Liver (tissue), 8 donors: ENCODE measurements at regions not wholly inside any gene's neighbourhood (a gene's known extent, or its start where the extent isn't known, plus 50 kb on each side); places are given as distances from the start of the nearest gene placed in this dataset.

Experiments
- DNase-seq: peaks from one replicate; pipeline ENCODE4 v3.0.0-alpha.2; 2017; ENCODE audit warnings: low spot score
- H3K27ac ChIP-seq, 2 donors: one replicate each; pipeline ENCODE4 v1.7.0; 2013; ENCODE audit warnings: inconsistent platforms in 2 of 2, low read length in 2 of 2, control low read depth in 1 of 2, low read depth in 1 of 2, mild to moderate bottlenecking in 1 of 2
- H3K27me3 ChIP-seq, 4 donors: one replicate each; pipeline versions ENCODE4 v1.6.1 to v1.7.0; 2013; ENCODE audit warnings: low read length in 3 of 4, inconsistent platforms in 1 of 4, mild to moderate bottlenecking in 1 of 4, moderate library complexity in 1 of 4; ENCODE audit not compliant: control insufficient read depth in 4 of 4, insufficient read depth in 4 of 4
- H3K36me3 ChIP-seq, 4 donors: one replicate each; pipeline versions ENCODE4 v1.6.1 to v1.7.0; 2013; ENCODE audit warnings: low read length in 3 of 4, mild to moderate bottlenecking in 3 of 4, low read depth in 1 of 4, moderate library complexity in 1 of 4; ENCODE audit not compliant: control insufficient read depth in 4 of 4, insufficient read depth in 3 of 4
- H3K4me1 ChIP-seq, 4 donors: one replicate each; pipeline versions ENCODE4 v1.6.1 to v1.7.0; 2013; ENCODE audit warnings: low read length in 3 of 4, mild to moderate bottlenecking in 3 of 4, moderate library complexity in 1 of 4; ENCODE audit not compliant: control insufficient read depth in 4 of 4, insufficient read depth in 4 of 4
- H3K4me3 ChIP-seq, 3 donors: one replicate each; pipeline versions ENCODE4 v1.6.1 to v1.7.0; 2013; ENCODE audit warnings: low read length in 3 of 3, control low read depth in 1 of 3, low read depth in 1 of 3, mild to moderate bottlenecking in 1 of 3
- H3K9ac ChIP-seq, 2 donors: one replicate each; pipeline ENCODE4 v1.7.0; 2013; ENCODE audit warnings: low read length in 2 of 2, mild to moderate bottlenecking in 2 of 2, moderate library complexity in 2 of 2, control low read depth in 1 of 2, low read depth in 1 of 2
- H3K9me3 ChIP-seq, 4 donors: one replicate each; pipeline versions ENCODE4 v1.6.1 to v1.7.0; 2013; ENCODE audit warnings: low read length in 3 of 4; ENCODE audit not compliant: control insufficient read depth in 4 of 4
- EGR1 ChIP-seq, 2 donors: IDR thresholded peaks; 2 replicates each; pipeline ENCODE4 v1.6.1; 2016 to 2018; ENCODE audit warnings: antibody characterized with exemption in 2 of 2, low read depth in 2 of 2
- FOXA1 ChIP-seq: IDR thresholded peaks from 2 replicates; pipeline ENCODE4 v1.6.1; 2016; ENCODE audit warnings: antibody characterized with exemption
- FOXA2 ChIP-seq: IDR thresholded peaks from 2 replicates; pipeline ENCODE4 v1.6.1; 2016; ENCODE audit warnings: antibody characterized with exemption
- GABPA ChIP-seq, 2 donors: IDR thresholded peaks in 1 of 2; conservative IDR thresholded peaks in 1 of 2; 2 replicates each; pipeline ENCODE4 v1.6.1; 2016; ENCODE audit warnings: antibody characterized with exemption in 2 of 2, mild to moderate bottlenecking in 1 of 2, moderate library complexity in 1 of 2
- HNF4A ChIP-seq, 2 donors: conservative IDR thresholded peaks; 2 replicates each; pipeline ENCODE4 v1.6.1; 2016; ENCODE audit warnings: antibody characterized with exemption in 2 of 2, mild to moderate bottlenecking in 2 of 2
- HNF4G ChIP-seq: IDR thresholded peaks from 2 replicates; pipeline ENCODE4 v1.6.1; 2016; ENCODE audit warnings: antibody characterized with exemption
- JUND ChIP-seq, 2 donors: IDR thresholded peaks; 2 replicates each; pipeline ENCODE4 v1.6.1; 2016; ENCODE audit warnings: antibody characterized with exemption in 2 of 2
- MAX ChIP-seq: IDR thresholded peaks from 2 replicates; pipeline ENCODE4 v1.6.1; 2016; ENCODE audit warnings: antibody characterized with exemption
- NR2F2 ChIP-seq: IDR thresholded peaks from 2 replicates; pipeline ENCODE4 v1.6.1; 2016; ENCODE audit warnings: antibody characterized with exemption
- RAD21 ChIP-seq, 2 donors: IDR thresholded peaks; 2 replicates each; pipeline ENCODE4 v1.6.1; 2016; ENCODE audit warnings: antibody characterized with exemption in 2 of 2, mild to moderate bottlenecking in 2 of 2
- REST ChIP-seq: IDR thresholded peaks from 2 replicates; pipeline ENCODE4 v1.6.1; 2016; ENCODE audit warnings: antibody characterized with exemption, mild to moderate bottlenecking
- RXRA ChIP-seq, 2 donors: IDR thresholded peaks; 2 replicates each; pipeline ENCODE4 v1.6.1; 2017 to 2018; ENCODE audit warnings: antibody characterized with exemption in 2 of 2, mild to moderate bottlenecking in 1 of 2
- SP1 ChIP-seq: IDR thresholded peaks from 2 replicates; pipeline ENCODE4 v1.6.1; 2018; ENCODE audit warnings: antibody characterized with exemption, mild to moderate bottlenecking
- TAF1 ChIP-seq: conservative IDR thresholded peaks from 2 replicates; pipeline ENCODE4 v1.6.1; 2016; ENCODE audit warnings: antibody characterized with exemption, mild to moderate bottlenecking
- YY1 ChIP-seq: IDR thresholded peaks from 2 replicates; pipeline ENCODE4 v1.6.1; 2016; ENCODE audit warnings: antibody characterized with exemption, mild to moderate bottlenecking
- WGBS: extraction: QIAGEN DNeasy Blood & Tissue Kit; methylation state at CpG from one replicate; pipeline ENCODE4 v1.1.7; 2013; 5-methylcytosine and 5-hydroxymethylcytosine counted together
- TF ChIP-seq, protein P1 (sequence below): fragments of 150-350 bp; IDR thresholded peaks from 2 replicates; pipeline ENCODE4 v1.5.1; 2017; ENCODE audit warnings: improper control_type of control experiment, low read depth, low read length; ENCODE audit not compliant: missing input control
- TF ChIP-seq, protein P2 (sequence below): IDR thresholded peaks from 2 replicates; pipeline ENCODE4 v1.6.1; 2016; ENCODE audit warnings: antibody characterized with exemption
- TF ChIP-seq, protein P3 (sequence below): IDR thresholded peaks from 2 replicates; pipeline ENCODE4 v1.6.1; 2016; ENCODE audit warnings: antibody characterized with exemption
- donor health status: healthy.
- donor health status: healthy.
- donor health status: healthy.
- donor health status: healthy.
- donor health status: healthy.

DNA sequence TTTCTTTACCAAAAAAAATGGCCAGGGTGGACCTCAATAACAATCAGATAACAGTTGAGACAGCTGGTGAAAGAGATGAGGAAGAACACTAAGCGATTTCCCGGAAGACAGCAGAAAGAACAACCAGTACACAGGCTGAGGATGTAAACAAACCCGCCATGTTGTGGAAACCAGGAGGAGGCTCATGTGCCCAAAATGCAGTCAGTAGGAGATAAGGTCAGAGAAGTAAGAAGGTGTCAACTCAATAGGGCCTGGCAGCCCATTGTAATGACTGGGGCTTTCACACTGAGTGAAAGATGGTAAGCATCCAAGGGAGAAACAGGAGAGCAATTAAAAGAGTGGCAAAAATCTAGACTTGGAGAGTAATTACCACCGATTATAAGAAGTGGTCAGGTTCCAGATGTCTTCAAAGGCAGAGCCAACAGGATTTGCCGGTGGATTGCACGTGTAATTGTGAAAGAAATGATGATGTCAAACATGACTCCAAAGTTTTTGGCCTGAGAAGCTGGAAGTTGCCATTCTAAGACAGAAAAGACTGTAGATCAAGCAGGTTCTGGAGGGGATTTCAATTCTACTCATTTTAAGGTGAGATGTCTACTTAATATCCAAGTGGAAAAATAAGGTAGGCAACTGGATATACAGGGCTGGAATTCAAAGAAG lies 77.7 kb upstream of the CYP1B1 start (continued):
- TF ChIP-seq HNF4A (conservative IDR thresholded peaks at IDR 0.05): no peak
- TF ChIP-seq, protein P1, sequence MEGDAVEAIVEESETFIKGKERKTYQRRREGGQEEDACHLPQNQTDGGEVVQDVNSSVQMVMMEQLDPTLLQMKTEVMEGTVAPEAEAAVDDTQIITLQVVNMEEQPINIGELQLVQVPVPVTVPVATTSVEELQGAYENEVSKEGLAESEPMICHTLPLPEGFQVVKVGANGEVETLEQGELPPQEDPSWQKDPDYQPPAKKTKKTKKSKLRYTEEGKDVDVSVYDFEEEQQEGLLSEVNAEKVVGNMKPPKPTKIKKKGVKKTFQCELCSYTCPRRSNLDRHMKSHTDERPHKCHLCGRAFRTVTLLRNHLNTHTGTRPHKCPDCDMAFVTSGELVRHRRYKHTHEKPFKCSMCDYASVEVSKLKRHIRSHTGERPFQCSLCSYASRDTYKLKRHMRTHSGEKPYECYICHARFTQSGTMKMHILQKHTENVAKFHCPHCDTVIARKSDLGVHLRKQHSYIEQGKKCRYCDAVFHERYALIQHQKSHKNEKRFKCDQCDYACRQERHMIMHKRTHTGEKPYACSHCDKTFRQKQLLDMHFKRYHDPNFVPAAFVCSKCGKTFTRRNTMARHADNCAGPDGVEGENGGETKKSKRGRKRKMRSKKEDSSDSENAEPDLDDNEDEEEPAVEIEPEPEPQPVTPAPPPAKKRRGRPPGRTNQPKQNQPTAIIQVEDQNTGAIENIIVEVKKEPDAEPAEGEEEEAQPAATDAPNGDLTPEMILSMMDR: no peak
- TF ChIP-seq RXRA (IDR thresholded peaks at IDR 0.05): no peak

DNA sequence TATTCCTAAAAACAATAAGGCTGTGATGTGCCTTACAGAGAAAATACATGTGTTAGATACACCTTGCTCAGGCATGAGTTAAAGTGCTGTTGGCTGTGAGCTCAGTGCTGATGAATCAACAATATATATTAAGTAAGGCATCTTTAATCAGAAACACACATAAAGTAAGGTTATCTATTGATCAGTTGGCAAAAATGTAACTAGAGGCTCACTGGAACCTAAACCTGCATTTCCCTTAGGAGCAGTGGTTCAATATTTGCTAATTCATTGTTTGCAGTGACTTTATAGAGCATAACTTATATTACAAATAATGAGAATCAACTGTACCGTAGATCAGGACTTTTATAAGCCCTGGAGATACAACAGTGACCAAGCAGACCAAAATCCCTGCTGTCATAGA lies 77.0 kb upstream of the CYP1B1 start:
- Histone ChIP-seq H3K4me3 (no peak overlapping the region), H3K27ac (no peak overlapping the region), H3K27me3 (no peaks in the 10 kb centered on the region), H3K4me1 (peaks cover 3 to 22% (median 18%) of the 10 kb centered on the region in 4 donors), H3K36me3 (no peaks in the 10 kb centered on the region), H3K9ac (no peak overlapping the region), H3K9me3 (no peaks in the 10 kb centered on the region)
- DNase-seq: no peak
- 44% methylated on average over 1 of the region's 1 CpG for WGBS
- no peak for TF ChIP-seq RAD21 (IDR thresholded peaks at IDR 0.05)
- TF ChIP-seq, protein P2, sequence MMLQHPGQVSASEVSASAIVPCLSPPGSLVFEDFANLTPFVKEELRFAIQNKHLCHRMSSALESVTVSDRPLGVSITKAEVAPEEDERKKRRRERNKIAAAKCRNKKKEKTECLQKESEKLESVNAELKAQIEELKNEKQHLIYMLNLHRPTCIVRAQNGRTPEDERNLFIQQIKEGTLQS: no peak
- TF ChIP-seq FOXA1: no peak
- no peak for TF ChIP-seq JUND (IDR thresholded peaks at IDR 0.05)
- TF ChIP-seq YY1: no peak
- TF ChIP-seq GABPA (IDR thresholded peaks at IDR 0.05 in 1 of 2, conservative IDR thresholded peaks at IDR 0.05 in 1 of 2): no peak
- TF ChIP-seq RXRA (IDR thresholded peaks at IDR 0.05): no peak
- TF ChIP-seq EGR1 (IDR thresholded peaks at IDR 0.05; ENCODE audit: low read depth in 2 of 2): no peak
- no peak for TF ChIP-seq HNF4A (conservative IDR thresholded peaks at IDR 0.05)
- TF ChIP-seq, protein P3, sequence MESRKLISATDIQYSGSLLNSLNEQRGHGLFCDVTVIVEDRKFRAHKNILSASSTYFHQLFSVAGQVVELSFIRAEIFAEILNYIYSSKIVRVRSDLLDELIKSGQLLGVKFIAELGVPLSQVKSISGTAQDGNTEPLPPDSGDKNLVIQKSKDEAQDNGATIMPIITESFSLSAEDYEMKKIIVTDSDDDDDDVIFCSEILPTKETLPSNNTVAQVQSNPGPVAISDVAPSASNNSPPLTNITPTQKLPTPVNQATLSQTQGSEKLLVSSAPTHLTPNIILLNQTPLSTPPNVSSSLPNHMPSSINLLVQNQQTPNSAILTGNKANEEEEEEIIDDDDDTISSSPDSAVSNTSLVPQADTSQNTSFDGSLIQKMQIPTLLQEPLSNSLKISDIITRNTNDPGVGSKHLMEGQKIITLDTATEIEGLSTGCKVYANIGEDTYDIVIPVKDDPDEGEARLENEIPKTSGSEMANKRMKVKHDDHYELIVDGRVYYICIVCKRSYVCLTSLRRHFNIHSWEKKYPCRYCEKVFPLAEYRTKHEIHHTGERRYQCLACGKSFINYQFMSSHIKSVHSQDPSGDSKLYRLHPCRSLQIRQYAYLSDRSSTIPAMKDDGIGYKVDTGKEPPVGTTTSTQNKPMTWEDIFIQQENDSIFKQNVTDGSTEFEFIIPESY: no peak
- TF ChIP-seq HNF4G: no peak
- TF ChIP-seq, protein P1: no peak
- no peak for TF ChIP-seq FOXA2
- no peak for TF ChIP-seq SP1
- no peak for TF ChIP-seq TAF1
- TF ChIP-seq REST: no peak
- TF ChIP-seq NR2F2: no peak
- TF ChIP-seq MAX: no peak
